ENCODE measurements at regions not wholly inside any gene's neighbourhood (a gene's known extent, or its start where the extent isn't known, plus 50 kb on each side); places are given as distances from the start of the nearest gene placed in this dataset.

- TF ChIP-seq CTCF (conservative IDR thresholded peaks at IDR 0.05; ENCODE audit: low read length) = no peak
- TF ChIP-seq EZH2phosphoT487 (IDR thresholded peaks at IDR 0.05; ENCODE audit: borderline replicate concordance, low read depth, low read length) = no peak
Measured at GRCh38 chr5:91472631-91473030, 89.5 kb upstream of the ARRDC3 start.

All from OCI-LY7 (cell line).